Loucy (cell line): ENCODE measurements at regions not wholly inside any gene's neighbourhood (a gene's known extent, or its start where the extent isn't known, plus 50 kb on each side); places are given as distances from the start of the nearest gene placed in this dataset.

ENCODE experiments used
- H2AFZ ChIP-seq: fragments of 200-600 bp; sonication (generic); 2 replicates; pipeline ENCODE4 v1.6.0; 2016; ENCODE audit warnings: antibody characterized with exemption, mild to moderate bottlenecking, low read length, moderate library complexity
- H3F3A ChIP-seq: fragments of 200-600 bp; 2 replicates; pipeline ENCODE4 v1.6.0; 2016; ENCODE audit warnings: antibody characterized with exemption, low read depth, mild to moderate bottlenecking
- H3K27me3 ChIP-seq: fragments of 200-600 bp; sonication (generic); 2 replicates; pipeline ENCODE4 v1.6.1; 2014; ENCODE audit warnings: low read length, mild to moderate bottlenecking; ENCODE audit not compliant: insufficient read depth, poor library complexity, severe bottlenecking
- H3K36me3 ChIP-seq: fragments of 200-600 bp; sonication (generic); 2 replicates; pipeline ENCODE4 v1.6.1; 2016; ENCODE audit warnings: low read length; ENCODE audit not compliant: insufficient read depth
- H3K4me1 ChIP-seq: fragments of 200-600 bp; sonication (generic); 2 replicates; pipeline ENCODE4 v1.5.1; 2014; ENCODE audit warnings: low read length, mild to moderate bottlenecking; ENCODE audit not compliant: insufficient read depth, poor library complexity, severe bottlenecking
- H3K4me2 ChIP-seq: fragments of 200-600 bp; sonication (generic); 2 replicates; pipeline ENCODE4 v1.6.0; 2014; ENCODE audit warnings: antibody characterized with exemption, low read length, low read depth, mild to moderate bottlenecking; ENCODE audit not compliant: poor library complexity, severe bottlenecking
- H3K4me3 ChIP-seq: fragments of 200-600 bp; sonication (generic); 2 replicates; pipeline ENCODE4 v1.5.1; 2014; ENCODE audit warnings: low read length, mild to moderate bottlenecking, mixed read lengths; ENCODE audit not compliant: poor library complexity, severe bottlenecking
- H3K79me2 ChIP-seq: fragments of 200-600 bp; sonication (generic); 2 replicates; pipeline ENCODE4 v1.6.1; 2014; ENCODE audit warnings: low read length; ENCODE audit not compliant: insufficient read depth
- H3K9ac ChIP-seq: fragments of 200-600 bp; sonication (generic); 2 replicates; pipeline ENCODE4 v1.6.0; 2014; ENCODE audit warnings: mild to moderate bottlenecking, low read depth, low read length, moderate library complexity; ENCODE audit not compliant: poor library complexity, severe bottlenecking
- H3K9me2 ChIP-seq: fragments of 200-600 bp; sonication (generic); replicated peaks from 2 replicates; pipeline ENCODE4 v1.6.1; 2016; ENCODE audit warnings: low read depth, low read length, mixed read lengths
- H3K9me3 ChIP-seq: fragments of 200-600 bp; sonication (generic); 2 replicates; pipeline ENCODE4 v1.6.1; 2014; ENCODE audit warnings: mild to moderate bottlenecking, antibody characterized with exemption, low read length, low read depth; ENCODE audit not compliant: insufficient read depth
- H4K20me1 ChIP-seq: fragments of 200-600 bp; sonication (generic); 2 replicates; pipeline ENCODE4 v1.6.0; 2014; ENCODE audit warnings: antibody characterized with exemption, low read length, mild to moderate bottlenecking; ENCODE audit not compliant: insufficient read depth, poor library complexity, severe bottlenecking
- CTCF ChIP-seq: fragments of 200-600 bp; sonication (generic); conservative IDR thresholded peaks from 2 replicates; pipeline ENCODE4 v1.5.1; 2014; ENCODE audit warnings: mild to moderate bottlenecking, antibody characterized with exemption, low read length
- EZH2phosphoT487 ChIP-seq: fragments of 200-600 bp; IDR thresholded peaks from 2 replicates; pipeline ENCODE4 v1.6.1; 2018; ENCODE audit warnings: antibody characterized with exemption, mild to moderate bottlenecking, moderate library complexity, borderline replicate concordance

GRCh38 chr11:130707217-130707616, 209.1 kb downstream of the SNX19 start:
- TF ChIP-seq EZH2phosphoT487 (no peak), CTCF (no peak)
- no peaks in the 10 kb centered on the region for H3K9me3 ChIP-seq
- no peaks in the 10 kb centered on the region for H3K79me2 ChIP-seq
- H2AFZ ChIP-seq = no peak overlapping the region
- no peak overlapping the region for H3K4me3 ChIP-seq
- no peak overlapping the region for H3K4me2 ChIP-seq
- no peaks in the 10 kb centered on the region for H3K4me1 ChIP-seq
- H3K27me3 ChIP-seq = no peaks in the 10 kb centered on the region
- H3F3A ChIP-seq = no peaks in the 10 kb centered on the region
- H3K9me2 ChIP-seq = no peaks in the 10 kb centered on the region
- no peaks in the 10 kb centered on the region for H3K36me3 ChIP-seq
- no peak overlapping the region for H3K9ac ChIP-seq
- H4K20me1 ChIP-seq = no peaks in the 10 kb centered on the region

DNA sequence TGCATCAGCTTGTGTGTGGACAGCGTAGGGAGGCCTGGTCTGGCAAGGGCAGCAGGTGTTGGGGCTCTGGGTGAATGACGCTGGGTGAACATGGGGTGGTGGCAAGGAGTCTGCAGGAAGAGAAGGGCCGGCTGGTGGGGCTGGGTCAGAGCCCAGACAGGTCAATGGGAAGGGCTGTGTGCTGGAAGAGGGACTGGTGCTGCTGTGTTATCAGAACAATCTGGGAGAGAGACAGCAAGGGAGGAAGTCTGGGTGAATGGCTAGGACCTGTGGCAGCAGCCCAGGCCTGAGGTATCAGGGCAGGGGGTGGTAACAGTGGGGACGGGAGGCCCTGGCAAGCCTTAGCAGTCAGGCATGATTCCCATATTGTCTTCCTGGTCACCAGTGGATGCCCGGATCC, 206.7 kb downstream of the SNX19 start:
- H3K9me3 ChIP-seq = no peaks in the 10 kb centered on the region
- no peaks in the 10 kb centered on the region for H3K4me1 ChIP-seq
- no peak overlapping the region for H3K9ac ChIP-seq
- no peaks in the 10 kb centered on the region for H3K36me3 ChIP-seq
- H2AFZ ChIP-seq = no peak overlapping the region
- no peaks in the 10 kb centered on the region for H3K27me3 ChIP-seq
- TF ChIP-seq CTCF (no peak), EZH2phosphoT487 (no peak)
- H4K20me1 ChIP-seq = no peaks in the 10 kb centered on the region
- no peaks in the 10 kb centered on the region for H3K79me2 ChIP-seq
- no peak overlapping the region for H3K4me3 ChIP-seq
- H3F3A ChIP-seq = no peaks in the 10 kb centered on the region
- H3K4me2 ChIP-seq = no peak overlapping the region
- H3K9me2 ChIP-seq = no peaks in the 10 kb centered on the region

GRCh38 chr11:130710021-130710420, 206.3 kb downstream of the SNX19 start:
- Histone ChIP-seq H3K27me3 (no peaks in the 10 kb centered on the region), H3K4me3 (no peak overlapping the region), H3K9me3 (no peaks in the 10 kb centered on the region), H3K4me1 (no peaks in the 10 kb centered on the region), H3K4me2 (no peak overlapping the region), H3K79me2 (no peaks in the 10 kb centered on the region), H3K9me2 (no peaks in the 10 kb centered on the region), H4K20me1 (no peaks in the 10 kb centered on the region), H3K9ac (no peak overlapping the region), H2AFZ (no peak overlapping the region), H3K36me3 (no peaks in the 10 kb centered on the region), H3F3A (no peaks in the 10 kb centered on the region)
- TF ChIP-seq EZH2phosphoT487 = no peak
- no peak for TF ChIP-seq CTCF
